ENCODE measurements at regions not wholly inside any gene's neighbourhood (a gene's known extent, or its start where the extent isn't known, plus 50 kb on each side); places are given as distances from the start of the nearest gene placed in this dataset.
A peak's percentile ranks its signal among the peaks of the same experiment; 100 is the strongest.

DNA sequence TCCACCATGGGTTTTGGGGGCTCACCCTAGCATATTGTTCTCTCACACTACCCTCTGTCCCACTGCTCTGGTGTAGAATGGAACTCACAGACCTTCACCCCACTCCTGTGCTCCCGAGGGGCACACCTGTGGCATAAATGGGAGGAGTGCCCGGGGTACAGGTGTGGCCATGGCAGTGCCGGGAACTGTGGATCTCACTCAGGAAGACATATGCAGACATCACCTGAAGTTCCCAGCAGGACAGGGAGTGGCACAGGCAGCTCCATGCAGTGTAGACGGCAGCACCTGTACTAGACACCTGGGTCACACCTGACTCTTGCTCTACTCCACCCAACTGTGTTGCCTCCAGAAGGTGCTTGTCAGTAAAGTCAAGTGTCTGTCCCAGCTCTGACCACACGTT is 57.6 kb upstream of the MRPS22 start:
- no peak for DNase-seq

DNA sequence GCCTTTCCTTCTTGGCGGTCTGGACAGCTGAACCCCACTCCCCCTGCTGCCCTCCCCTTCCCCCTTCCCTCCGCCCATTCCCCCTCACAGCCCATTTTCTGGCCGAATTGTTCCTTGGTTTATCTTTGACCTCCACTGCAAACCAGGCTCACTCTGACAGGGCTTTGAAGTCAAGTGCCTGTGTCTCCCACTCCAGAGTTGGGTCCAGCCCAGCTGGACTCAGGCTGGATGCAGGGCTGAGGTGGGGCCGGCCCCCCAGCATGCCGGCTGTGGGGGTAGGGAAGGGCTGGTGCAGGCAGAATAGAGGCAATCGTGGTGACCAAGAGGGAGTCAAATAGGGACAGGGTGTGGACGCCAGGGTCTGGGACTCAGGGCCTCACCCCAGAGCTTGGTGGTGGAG is 57.0 kb upstream of the MRPS22 start:
- DNase-seq: no peak

DNA sequence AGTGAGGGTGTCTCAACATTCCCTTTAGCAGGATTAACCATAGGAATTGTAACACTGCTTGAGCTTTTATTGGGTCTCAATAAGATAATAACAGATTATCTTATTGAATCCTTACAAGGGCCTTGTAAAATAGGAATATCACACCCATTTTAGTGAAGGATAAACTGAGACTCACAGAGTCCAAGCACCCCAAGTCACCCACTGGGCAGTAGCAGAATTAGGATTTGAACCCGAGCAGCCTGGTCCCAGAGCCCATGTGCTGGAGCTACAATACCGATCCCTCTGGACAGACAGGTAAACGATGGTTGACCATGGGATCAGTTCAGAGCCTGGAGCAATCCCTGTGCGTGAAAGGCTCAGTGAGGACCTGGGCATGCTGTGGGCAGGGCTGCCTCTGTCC is 56.3 kb upstream of the MRPS22 start:
- DNase-seq: no peak

DNA sequence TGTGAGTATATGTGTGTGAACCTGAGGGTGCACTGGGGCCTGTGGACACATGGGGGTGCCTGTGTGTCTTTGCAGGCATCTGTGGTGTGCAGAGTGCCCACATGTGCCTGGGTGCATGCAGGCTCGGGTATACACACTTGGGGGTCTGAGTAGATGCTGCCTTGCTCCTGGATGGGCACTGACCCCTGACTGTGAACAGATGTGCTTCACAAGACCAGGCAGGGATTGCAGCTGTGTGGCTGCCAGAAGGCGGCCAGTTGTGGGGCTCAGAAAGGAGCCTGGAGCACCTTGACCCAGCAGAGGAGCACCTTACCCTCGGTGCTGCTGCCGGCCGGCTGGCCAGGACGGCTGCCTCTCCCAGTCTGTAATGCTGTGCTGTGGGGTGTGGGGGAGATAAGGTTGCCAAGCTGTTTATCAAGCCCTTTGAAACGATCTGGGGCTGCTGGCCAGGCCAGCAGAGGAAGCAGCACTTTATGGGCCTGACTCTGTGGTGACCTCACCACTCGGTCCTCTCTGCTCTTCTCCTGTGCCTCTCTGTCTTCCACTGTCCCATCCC is 55.5 kb upstream of the MRPS22 start:
- DNase-seq: no peak

DNA sequence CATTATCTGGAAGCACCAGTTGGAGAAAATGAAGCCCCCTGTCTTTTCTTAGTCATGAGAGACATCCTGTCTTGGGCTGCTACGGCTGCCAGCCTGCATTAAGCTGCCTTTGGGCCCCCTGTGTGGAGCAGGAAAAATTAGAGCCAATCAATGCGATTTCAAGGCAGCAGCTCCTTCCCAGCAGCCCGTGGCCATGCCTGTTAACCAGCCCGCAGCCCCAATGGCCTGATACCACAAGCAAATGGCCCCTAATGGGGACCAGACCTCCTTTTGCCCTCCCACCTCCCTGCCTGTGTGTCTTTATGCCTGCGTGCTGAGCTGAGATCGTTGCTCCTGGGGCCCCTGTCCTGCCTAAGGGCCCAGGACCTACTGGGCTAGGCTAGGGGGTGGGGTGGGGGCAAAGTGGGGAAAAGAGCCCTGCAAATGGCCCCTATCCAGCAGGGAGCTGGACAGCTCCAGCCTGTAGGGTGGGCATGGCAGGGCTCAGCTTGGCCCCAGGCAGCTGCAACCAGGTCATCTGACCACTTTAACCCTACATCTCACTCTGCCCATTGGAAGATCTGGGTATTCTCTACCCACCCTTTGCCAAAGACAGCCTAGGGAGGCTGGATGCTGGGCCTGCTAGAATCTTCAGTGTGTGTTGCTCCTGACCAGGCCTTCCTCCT is 53.8 kb upstream of the MRPS22 start:
- no peak for DNase-seq

DNA sequence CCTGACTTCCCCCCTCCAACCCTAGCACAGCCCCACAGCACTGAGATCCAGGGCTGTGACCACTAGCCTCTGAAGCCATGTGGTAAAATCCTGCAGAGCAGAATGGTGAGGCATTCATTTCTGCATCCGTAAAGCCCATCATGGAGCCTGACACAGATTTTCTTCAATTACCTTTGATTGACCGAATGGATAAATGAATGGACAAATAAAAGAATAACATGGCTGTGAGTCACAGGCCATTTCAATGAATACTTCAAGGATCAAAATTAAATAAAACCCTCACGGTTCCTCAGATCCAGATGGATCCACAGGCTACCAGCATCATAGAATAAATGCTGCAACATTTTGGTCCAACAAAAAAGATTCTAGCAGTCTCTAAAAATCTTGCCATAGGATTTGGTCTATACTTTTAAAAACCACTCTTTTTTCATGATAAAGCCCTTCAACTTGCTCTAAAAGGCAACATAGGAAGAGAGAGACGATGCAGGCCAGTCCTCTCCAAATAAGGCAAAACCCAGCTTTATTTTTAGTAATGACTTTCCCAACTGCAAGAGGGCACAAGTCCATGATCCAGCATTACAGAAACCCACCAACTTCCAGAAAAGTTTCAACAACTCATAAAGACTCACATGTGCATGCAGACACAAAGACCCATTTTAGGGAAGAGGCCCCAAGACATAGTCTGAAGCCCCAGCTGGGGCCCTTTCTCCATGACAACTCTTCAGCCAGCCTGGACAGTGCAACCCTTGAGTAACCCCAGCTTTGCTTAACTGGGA is 52.4 kb upstream of the MRPS22 start:
- DNase-seq: peak; percentile 25

DNA sequence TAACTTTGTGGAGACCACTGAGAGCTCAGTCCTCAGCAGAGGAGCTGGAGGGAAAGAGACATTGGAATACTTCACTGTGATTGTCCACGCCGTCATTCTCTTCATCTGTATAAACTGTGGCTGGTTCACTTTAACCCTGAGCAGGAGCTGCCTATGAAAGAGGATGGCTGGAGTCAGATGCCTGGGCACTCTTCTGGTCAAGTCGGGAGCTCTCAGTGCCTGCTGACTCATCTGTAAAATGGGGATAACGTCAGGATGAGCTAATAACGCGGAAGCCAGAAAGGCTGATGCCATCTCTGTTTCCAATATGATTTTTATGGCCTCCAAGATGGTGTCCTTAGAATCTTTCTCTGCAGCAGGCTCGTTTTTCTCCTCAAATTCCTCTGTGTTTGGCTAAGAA is 51.6 kb upstream of the MRPS22 start:
- DNase-seq: no peak

DNA sequence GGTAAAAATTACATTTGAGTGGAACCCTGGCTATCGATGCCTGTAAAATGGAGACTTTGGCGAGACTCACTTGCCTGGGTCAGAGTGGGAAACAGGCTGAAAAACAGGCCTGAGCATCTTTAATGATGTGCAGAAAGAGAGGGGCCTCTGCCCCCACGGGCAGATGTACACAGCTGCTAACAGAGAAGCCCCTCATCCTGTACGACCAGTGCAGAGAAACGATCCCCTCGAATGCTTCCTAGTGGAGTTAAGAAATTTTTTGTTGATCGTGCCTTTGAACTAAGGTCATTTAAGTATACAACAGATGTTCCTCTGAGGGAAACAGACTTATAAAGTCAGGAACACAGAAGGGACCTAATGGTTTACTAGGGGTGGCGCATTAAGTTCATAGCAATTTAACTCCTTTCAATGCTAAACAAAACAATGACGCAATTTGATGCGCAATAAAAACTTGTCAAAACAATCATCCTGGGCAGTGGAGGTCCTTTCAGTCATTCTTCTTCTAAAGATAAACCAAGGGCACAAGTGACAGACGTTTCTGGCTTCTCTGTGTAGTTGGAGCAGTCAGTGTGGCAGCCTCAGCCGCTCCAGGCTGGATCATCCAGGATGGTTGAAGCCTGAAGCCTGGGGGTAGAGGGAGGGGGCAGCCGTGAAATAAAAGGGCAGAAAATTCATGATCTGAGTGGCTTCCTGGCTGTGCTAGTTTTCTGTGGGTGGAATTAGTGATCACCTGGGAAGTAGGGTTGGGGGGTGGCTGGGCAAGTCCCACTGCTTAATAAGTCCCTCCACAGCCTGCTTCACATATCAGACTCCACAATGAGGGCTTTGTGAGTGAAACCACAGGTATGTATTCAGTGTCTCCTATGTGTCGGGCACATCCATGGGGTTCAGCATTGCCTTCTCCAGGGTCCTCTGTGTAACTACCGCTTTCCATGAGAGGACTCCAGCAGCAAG is 50.8 kb upstream of the MRPS22 start:
- DNase-seq: no peak

DNA sequence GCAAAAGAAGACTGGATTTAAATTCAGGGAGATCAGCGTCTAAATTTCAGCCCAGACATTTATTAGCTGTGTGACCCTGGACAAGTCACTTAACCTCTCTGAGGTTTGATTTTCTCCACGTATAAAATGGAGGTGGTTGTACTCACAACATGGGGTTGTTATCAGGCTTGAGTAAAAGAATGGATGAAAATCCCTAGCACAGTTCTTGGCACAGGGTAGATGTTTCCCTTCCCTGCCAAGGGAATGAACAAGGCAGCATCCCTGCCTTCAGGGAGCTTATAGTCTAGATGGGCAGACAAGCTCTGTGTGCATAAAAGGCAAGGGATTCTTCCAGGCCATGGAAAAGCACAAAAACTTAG is 50.2 kb upstream of the MRPS22 start:
- no peak for DNase-seq
